Mesothelial cell of epicardium (in vitro differentiated cells): ENCODE measurements at regions not wholly inside any gene's neighbourhood (a gene's known extent, or its start where the extent isn't known, plus 50 kb on each side); places are given as distances from the start of the nearest gene placed in this dataset.
A peak's percentile ranks its signal among the peaks of the same experiment; 100 is the strongest.
"Not testable (repeated sequence)": the region's sequence is repeated elsewhere in the genome, so short reads cannot be mapped to it uniquely, and the experiment has no call there.

Source experiments
- DNase-seq, 2 experiments: peaks; one replicate each; pipeline ENCODE4 v3.0.0; 2021; ENCODE audit warnings: low spot score in 2 of 2; ENCODE audit not compliant: unreplicated experiment in 2 of 2
- H3K27ac Mint-ChIP-seq: 2 replicates; pipeline ENCODE4 v1.8.0; 2021; ENCODE audit warnings: mixed read lengths
- H3K27me3 Mint-ChIP-seq: 2 replicates; pipeline ENCODE4 v1.8.0; 2021; ENCODE audit warnings: low read depth, mixed read lengths
- H3K36me3 Mint-ChIP-seq: 2 replicates; pipeline ENCODE4 v1.8.0; 2021; ENCODE audit warnings: mixed read lengths
- H3K4me1 Mint-ChIP-seq: 2 replicates; pipeline ENCODE4 v1.8.0; 2021; ENCODE audit warnings: mixed read lengths
- H3K4me3 Mint-ChIP-seq: 2 replicates; pipeline ENCODE4 v1.8.0; 2021; ENCODE audit warnings: mild to moderate bottlenecking, moderate library complexity, mixed read lengths
- H3K9me3 Mint-ChIP-seq: 2 replicates; pipeline ENCODE4 v1.8.0; 2021; ENCODE audit warnings: mixed read lengths
- CTCF ChIP-seq: fragments of 200-600 bp; sonication (generic); IDR thresholded peaks from one replicate; pipeline ENCODE4 v1.5.0; 2021; ENCODE audit warnings: antibody characterized with exemption; ENCODE audit not compliant: unreplicated experiment

- no peak for DNase-seq
- Mint-ChIP-seq H3K36me3 (no peaks in the 10 kb centered on the region), H3K9me3 (no peaks in the 10 kb centered on the region), H3K4me1 (peaks cover 46% of the 10 kb centered on the region), H3K27ac (no peak overlapping the region), H3K27me3 (no peaks in the 10 kb centered on the region), H3K4me3 (no peak overlapping the region)
- no peak for TF ChIP-seq CTCF
Observed at GRCh38 chr1:203559523-203559922, 65.6 kb downstream of the OPTC start.

- H3K9me3 Mint-ChIP-seq, H3K36me3 Mint-ChIP-seq, H3K4me3 Mint-ChIP-seq, H3K27ac Mint-ChIP-seq, H3K27me3 Mint-ChIP-seq, DNase-seq: not testable (repeated sequence)
- H3K4me1 Mint-ChIP-seq, result peaks cover 44% of the 10 kb centered on the region
Observed at GRCh38 chr1:203561761-203562160, 64.9 kb upstream of the ATP2B4 start.

- DNase-seq, result no peak
- Mint-ChIP-seq H3K36me3 (no peaks in the 10 kb centered on the region), H3K27ac (no peak overlapping the region), H3K27me3 (no peaks in the 10 kb centered on the region), H3K4me3 (no peak overlapping the region), H3K4me1 (peaks cover 30% of the 10 kb centered on the region), H3K9me3 (no peaks in the 10 kb centered on the region)
- TF ChIP-seq CTCF, result no peak
Observed at GRCh38 chr1:203563291-203563690, 63.3 kb upstream of the ATP2B4 start.

- Mint-ChIP-seq H3K36me3 (no peaks in the 10 kb centered on the region), H3K4me1 (peaks cover 27% of the 10 kb centered on the region), H3K27me3 (no peaks in the 10 kb centered on the region), H3K27ac (peak overlapping the region; percentile 18), H3K4me3 (no peak overlapping the region), H3K9me3 (no peaks in the 10 kb centered on the region)
- no peak for TF ChIP-seq CTCF
- no peak for DNase-seq
Observed at GRCh38 chr1:203564024-203564423, 62.6 kb upstream of the ATP2B4 start.

GRCh38 chr1:203565049-203565448 lies 61.6 kb upstream of the ATP2B4 start:
- no peak for DNase-seq
- Mint-ChIP-seq H3K4me1 (peaks cover 32% of the 10 kb centered on the region), H3K9me3 (no peaks in the 10 kb centered on the region), H3K36me3 (no peaks in the 10 kb centered on the region), H3K27ac (no peak overlapping the region), H3K27me3 (no peaks in the 10 kb centered on the region), H3K4me3 (no peak overlapping the region)
- TF ChIP-seq CTCF, result no peak

- no peak overlapping the region for H3K27ac Mint-ChIP-seq
- no peak for DNase-seq
- no peak overlapping the region for H3K4me3 Mint-ChIP-seq
- no peak for TF ChIP-seq CTCF
- no peaks in the 10 kb centered on the region for H3K27me3 Mint-ChIP-seq
- H3K4me1 Mint-ChIP-seq, result peaks cover 38% of the 10 kb centered on the region
- H3K36me3 Mint-ChIP-seq, result no peaks in the 10 kb centered on the region
- no peaks in the 10 kb centered on the region for H3K9me3 Mint-ChIP-seq
Observed at GRCh38 chr1:203565981-203566380, 60.7 kb upstream of the ATP2B4 start.

GRCh38 chr1:203566966-203567365 lies 59.7 kb upstream of the ATP2B4 start:
- H3K4me1 Mint-ChIP-seq, result peaks cover 43% of the 10 kb centered on the region
- not testable (repeated sequence) for DNase-seq, H3K36me3 Mint-ChIP-seq, H3K27ac Mint-ChIP-seq, H3K9me3 Mint-ChIP-seq, H3K4me3 Mint-ChIP-seq, H3K27me3 Mint-ChIP-seq
